HCT116 (cell line): ENCODE measurements at regions not wholly inside any gene's neighbourhood (a gene's known extent, or its start where the extent isn't known, plus 50 kb on each side); places are given as distances from the start of the nearest gene placed in this dataset.

Source experiments
- ATAC-seq: fragments of 200-7000 bp; cut with Tn5 transposase; 2 replicates; pipeline ENCODE4 v1.9.1; 2020; ENCODE audit warnings: mild to moderate bottlenecking, moderate library complexity
- BruUV-seq: library from RNA; stranded (reverse); fragments of 400-500 nt; replicated peaks from 2 replicates; lab custom pipeline; 2021; lab: Mats Ljungman, UMichigan
- CTCF ChIA-PET: fragments of 300-600 bp; sonication (Branson Sonifier 250); formaldehyde crosslinking; loops from one replicate; lab custom pipeline; 2021; ENCODE audit warnings: antibody characterized with exemption; lab: Charles Lee
- POLR2A ChIA-PET: fragments of 300-600, 350-600 bp; sonication (Branson Sonifier 250); formaldehyde crosslinking; loops from one replicate; lab custom pipeline; 2021; ENCODE audit warnings: antibody characterized with exemption; lab: Charles Lee
- RAD21 ChIA-PET, 2 experiments: fragments of 300-600 bp; sonication (Branson Sonifier 250); formaldehyde crosslinking; loops; one replicate each; lab custom pipeline; 2023; ENCODE audit warnings: low total read pairs in 2 of 2; ENCODE audit not compliant: uncharacterized antibody in 2 of 2, unreplicated experiment in 2 of 2, low non-redundant PET in 1 of 2; lab: Charles Lee
- DNase-seq: peaks from one replicate; pipeline ENCODE4 v3.0.0-alpha.2; 2010; ENCODE audit warnings: low read depth, low spot score
- H2AFZ ChIP-seq: fragments of 200-600 bp; shearing (Covaris generic), sonication (generic); 2 replicates; pipeline ENCODE4 v1.6.1; 2017; ENCODE audit warnings: low read depth, mixed run types, mixed read lengths, antibody characterized with exemption, low read length; ENCODE audit not compliant: poor library complexity, severe bottlenecking
- H3K27ac ChIP-seq: 2 replicates; pipeline ENCODE4 v1.5.1; 2012; ENCODE audit warnings: low read depth, low read length
- H3K27me3 ChIP-seq: fragments of 200-600 bp; sonication (generic); 2 replicates; pipeline ENCODE4 v1.6.1; 2016; ENCODE audit warnings: mixed run types, low read length, mixed read lengths; ENCODE audit not compliant: insufficient read depth
- H3K36me3 ChIP-seq, 2 experiments: fragments of 200-500 bp in 1 of 2; fragments of 200-600 bp in 1 of 2; sonication (Bioruptor generic) in 1 of 2; sonication (generic) in 1 of 2; 2 replicates each; pipeline versions ENCODE4 v1.5.1 to v1.6.1; 2014 to 2016; ENCODE audit warnings: low read length in 2 of 2, inconsistent platforms in 1 of 2, mixed read lengths in 1 of 2, mixed run types in 1 of 2; ENCODE audit not compliant: insufficient read depth in 2 of 2, control insufficient read depth in 1 of 2
- H3K4me1 ChIP-seq, 2 experiments: fragments of 200-600 bp in 1 of 2; sonication (generic) in 1 of 2; 2 replicates each; pipeline versions ENCODE4 v1.5.1 to v1.6.1; 2012 to 2017; ENCODE audit warnings: low read length in 2 of 2, inconsistent platforms in 1 of 2, mild to moderate bottlenecking in 1 of 2, mixed read lengths in 1 of 2, mixed run types in 1 of 2, moderate library complexity in 1 of 2; ENCODE audit not compliant: insufficient read depth in 2 of 2, control insufficient read depth in 1 of 2
- H3K4me2 ChIP-seq: fragments of 200-600 bp; sonication (generic); 2 replicates; pipeline ENCODE4 v1.6.1; 2017; ENCODE audit warnings: mixed run types, low read length, mixed read lengths
- H3K4me3 ChIP-seq, 2 experiments: fragments of 200-600 bp in 1 of 2; sonication (generic) in 1 of 2; replicated peaks in 1 of 2; 2 replicates each; pipeline ENCODE4 v1.5.1; 2011 to 2016; ENCODE audit warnings: low read length in 2 of 2, control low read depth in 1 of 2, low read depth in 1 of 2, mild to moderate bottlenecking in 1 of 2, mixed read lengths in 1 of 2, mixed run types in 1 of 2
- H3K79me2 ChIP-seq: fragments of 200-600 bp; sonication (generic); 2 replicates; pipeline ENCODE4 v1.6.1; 2017; ENCODE audit warnings: mild to moderate bottlenecking, mixed run types, low read length, moderate library complexity, mixed read lengths; ENCODE audit not compliant: insufficient read depth
- H3K9ac ChIP-seq: fragments of 200-600 bp; sonication (generic); 2 replicates; pipeline ENCODE4 v1.6.1; 2016; ENCODE audit warnings: low read length, mixed read lengths
- H3K9me2 ChIP-seq: fragments of 200-600 bp; sonication (generic), shearing (Covaris generic); 2 replicates; pipeline ENCODE4 v1.6.1; 2017; ENCODE audit warnings: mixed run types, mild to moderate bottlenecking, moderate library complexity; ENCODE audit not compliant: insufficient read depth
- H3K9me3 ChIP-seq, 2 experiments: fragments of 200-500 bp in 1 of 2; fragments of 200-600 bp in 1 of 2; sonication (Bioruptor generic) in 1 of 2; sonication (generic) in 1 of 2; 2 replicates each; pipeline ENCODE4 v1.6.1; 2014 to 2017; ENCODE audit warnings: low read length in 2 of 2, mixed read lengths in 2 of 2, inconsistent platforms in 1 of 2, low read depth in 1 of 2, mild to moderate bottlenecking in 1 of 2, mixed run types in 1 of 2, moderate library complexity in 1 of 2; ENCODE audit not compliant: control insufficient read depth in 1 of 2, insufficient read depth in 1 of 2
- H4K20me1 ChIP-seq: fragments of 200-600 bp; sonication (generic), shearing (Covaris generic); 2 replicates; pipeline ENCODE4 v1.6.1; 2017; ENCODE audit warnings: mixed run types, mild to moderate bottlenecking, moderate library complexity; ENCODE audit not compliant: insufficient read depth
- ELF1 ChIP-seq: IDR thresholded peaks from 2 replicates; pipeline ENCODE4 v1.6.1; 2012; ENCODE audit warnings: low read depth, borderline replicate concordance
- EZH2phosphoT487 ChIP-seq: fragments of 200-600 bp; IDR thresholded peaks from 2 replicates; pipeline ENCODE4 v1.6.1; 2018; ENCODE audit warnings: antibody characterized with exemption, borderline replicate concordance
- FOSL1 ChIP-seq: IDR thresholded peaks from 2 replicates; pipeline ENCODE4 v1.6.1; 2012; ENCODE audit warnings: low read depth
- POLR2A ChIP-seq: IDR thresholded peaks from 2 replicates; pipeline ENCODE4 v1.7.0; 2011; ENCODE audit warnings: borderline replicate concordance; ENCODE audit not compliant: insufficient read depth, insufficient read length; ENCODE audit errors: extremely low read depth
- RAD21 ChIP-seq: IDR thresholded peaks from 2 replicates; pipeline ENCODE4 v1.6.1; 2012; ENCODE audit warnings: low read depth, mild to moderate bottlenecking
- REST ChIP-seq: IDR thresholded peaks from 2 replicates; pipeline ENCODE4 v1.6.1; 2012; ENCODE audit warnings: low read depth
- SIN3A ChIP-seq: IDR thresholded peaks from 2 replicates; pipeline ENCODE4 v1.6.1; 2012; ENCODE audit warnings: low read depth
- SP1 ChIP-seq: IDR thresholded peaks from 2 replicates; pipeline ENCODE4 v1.6.1; 2012; ENCODE audit warnings: low read depth
- YY1 ChIP-seq: IDR thresholded peaks from 2 replicates; pipeline ENCODE4 v1.6.1; 2011; ENCODE audit warnings: low read length, low read depth, moderate library complexity, mild to moderate bottlenecking; ENCODE audit not compliant: insufficient replicate concordance; ENCODE audit errors: extremely low read depth
- intact Hi-C: fragments of 100-400 bp; cut with micrococcal nuclease; formaldehyde crosslinking; loops from 2 replicates; pipeline ENCODE4 v1.10.0; 2022

GRCh38 chr11:80349997-80350396, 909.2 kb upstream of the TENM4 start:
- Histone ChIP-seq H2AFZ (no peak overlapping the region), H3K4me1 (no peaks in the 10 kb centered on the region), H3K9me2 (no peaks in the 10 kb centered on the region), H3K27me3 (no peaks in the 10 kb centered on the region), H3K9me3 (peaks cover 5 to 25% of the 10 kb centered on the region in 2 experiments; a peak in 2 of 4 replicates), H3K4me3 (no peak overlapping the region), H3K9ac (no peak overlapping the region), H3K36me3 (no peaks in the 10 kb centered on the region), H3K79me2 (no peaks in the 10 kb centered on the region), H3K4me2 (no peak overlapping the region), H4K20me1 (no peaks in the 10 kb centered on the region), H3K27ac (no peak overlapping the region)
- intact Hi-C loops: no loop called here
- no TSS peak for BruUV-seq
- TF ChIP-seq REST (no peak), SP1 (no peak), EZH2phosphoT487 (no peak), RAD21 (no peak), SIN3A (no peak), FOSL1 (no peak), POLR2A (no peak), YY1 (no peak), ELF1 (no peak)
- ChIA-PET CTCF (no interaction called here), RAD21 (no interaction called here), POLR2A (no interaction called here)
- no peak for ATAC-seq
- DNase-seq: no peak
